ENCODE measurements at regions not wholly inside any gene's neighbourhood (a gene's known extent, or its start where the extent isn't known, plus 50 kb on each side); places are given as distances from the start of the nearest gene placed in this dataset.
"Not testable (repeated sequence)": the region's sequence is repeated elsewhere in the genome, so short reads cannot be mapped to it uniquely, and the experiment has no call there.

DNA sequence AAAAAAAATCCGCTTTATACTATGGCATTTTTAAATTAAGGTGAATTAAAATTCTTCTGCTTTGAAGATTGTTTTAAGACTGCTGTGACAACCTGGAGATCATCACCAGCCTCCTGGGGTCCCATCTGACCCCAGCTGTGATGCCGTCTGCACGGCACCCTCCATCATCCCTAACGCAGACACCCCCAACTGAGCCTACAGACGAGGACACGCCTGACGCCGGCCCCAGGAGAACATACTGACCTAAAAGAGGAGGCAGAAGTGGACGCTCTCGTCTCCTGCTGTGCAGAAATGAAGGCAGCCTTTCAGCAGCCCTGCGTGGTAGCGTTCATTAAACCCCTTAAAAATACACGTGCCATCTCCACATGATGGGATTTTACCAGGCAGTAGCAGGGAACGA, 125.6 kb upstream of the PPP1R26 start:
- DNase-seq (ENCODE audit: low read depth, low spot score): no peak

DNA sequence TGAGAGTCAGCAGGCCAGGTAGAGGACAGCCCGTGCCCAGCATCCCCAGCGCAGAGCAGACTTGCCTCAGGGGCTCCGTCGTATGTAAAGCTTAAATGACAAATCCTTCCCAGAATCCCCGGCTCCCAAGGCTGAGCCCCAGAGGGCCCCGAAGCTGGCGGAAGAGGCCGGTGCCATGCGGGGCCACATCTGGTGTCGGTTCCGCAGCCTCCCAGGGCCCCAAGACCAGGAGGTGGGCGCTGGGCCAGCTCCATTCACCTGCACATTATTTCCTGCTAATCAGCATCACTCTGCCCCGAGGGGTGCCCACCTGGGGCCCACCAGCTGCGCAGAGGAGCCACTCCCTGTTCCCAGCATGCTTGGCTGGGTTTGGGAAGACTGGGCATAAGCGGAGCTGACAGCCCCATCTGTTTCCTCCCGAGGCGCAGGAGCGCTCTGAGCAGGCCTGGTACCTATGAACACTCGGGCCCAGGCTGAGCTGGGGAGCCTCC, 124.0 kb upstream of the PPP1R26 start:
- no peak for DNase-seq (ENCODE audit: low read depth, low spot score)

DNA sequence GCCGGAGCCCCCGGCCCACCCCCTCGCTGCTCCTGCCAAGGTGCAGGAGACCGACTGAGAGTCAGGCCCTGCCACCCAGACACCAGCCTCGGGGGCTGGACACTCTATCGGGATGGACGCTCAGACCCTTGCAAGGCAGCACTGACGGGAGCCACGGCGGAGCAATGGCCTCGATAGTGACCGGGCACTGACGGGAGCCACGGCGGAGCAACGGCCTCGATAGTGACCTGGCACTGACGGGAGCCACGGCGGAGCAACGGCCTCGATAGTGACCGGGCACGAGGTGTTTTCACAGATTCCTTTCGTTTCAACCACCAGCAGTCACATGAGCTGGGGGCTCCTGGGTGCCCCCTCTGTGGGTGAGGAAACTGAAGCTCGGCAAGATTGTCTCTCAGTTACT, 123.6 kb upstream of the PPP1R26 start:
- DNase-seq (ENCODE audit: low read depth, low spot score): no peak

DNA sequence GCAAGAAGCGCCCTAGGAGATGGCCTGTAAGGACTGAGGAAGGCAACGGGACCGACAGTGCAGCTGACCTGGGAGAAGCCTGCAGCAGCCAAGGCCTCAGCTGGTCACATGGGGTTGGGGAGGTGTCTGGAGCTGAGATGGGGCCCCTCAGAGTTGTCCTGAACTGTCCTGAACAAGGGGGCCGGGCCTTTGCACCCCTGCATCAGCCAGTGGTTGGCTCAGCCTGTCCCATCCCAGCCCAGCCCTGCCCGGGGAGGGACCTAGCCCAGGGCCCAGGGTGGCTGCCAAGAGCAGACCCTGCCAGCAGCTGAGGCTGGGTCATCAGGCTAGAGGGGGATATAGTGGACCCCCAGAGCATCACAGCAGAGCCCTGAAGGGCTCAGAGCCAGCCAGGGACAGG, 122.8 kb upstream of the PPP1R26 start:
- DNase-seq (ENCODE audit: low read depth, low spot score): no peak

DNA sequence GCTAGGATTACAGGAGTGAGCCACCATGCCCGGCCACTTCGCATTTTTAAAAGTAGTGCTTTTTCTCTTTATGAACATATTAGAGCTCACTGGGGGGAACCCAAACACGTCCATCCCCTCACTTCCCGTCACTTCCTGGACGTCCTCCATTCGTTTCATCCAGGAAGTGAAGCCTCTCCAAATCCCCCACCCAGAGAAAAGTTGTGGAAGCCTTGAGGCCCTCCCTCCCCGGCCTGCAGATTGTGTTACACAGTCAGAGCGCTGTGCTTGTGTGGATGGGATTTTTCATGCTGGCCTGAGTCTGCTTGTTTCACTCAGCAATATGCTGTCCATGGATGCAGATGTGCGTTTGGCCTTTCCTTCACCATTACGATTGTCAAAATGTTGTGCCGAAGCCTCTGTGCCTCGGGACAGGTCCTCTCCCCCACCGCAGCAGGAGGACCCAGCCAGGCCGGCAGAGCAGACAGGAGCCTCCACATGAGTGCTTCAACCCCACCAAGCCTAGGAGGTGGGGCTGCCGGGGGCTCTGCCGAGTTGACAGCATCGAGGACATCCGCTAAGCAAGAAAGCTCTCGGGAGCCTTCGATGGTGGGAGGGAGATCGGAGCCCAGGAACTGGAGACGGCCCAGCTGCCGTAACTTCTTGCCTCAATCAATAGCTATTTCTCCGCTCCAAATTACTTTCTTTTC, 121.6 kb upstream of the PPP1R26 start:
- no peak for DNase-seq (ENCODE audit: low read depth, low spot score)

DNA sequence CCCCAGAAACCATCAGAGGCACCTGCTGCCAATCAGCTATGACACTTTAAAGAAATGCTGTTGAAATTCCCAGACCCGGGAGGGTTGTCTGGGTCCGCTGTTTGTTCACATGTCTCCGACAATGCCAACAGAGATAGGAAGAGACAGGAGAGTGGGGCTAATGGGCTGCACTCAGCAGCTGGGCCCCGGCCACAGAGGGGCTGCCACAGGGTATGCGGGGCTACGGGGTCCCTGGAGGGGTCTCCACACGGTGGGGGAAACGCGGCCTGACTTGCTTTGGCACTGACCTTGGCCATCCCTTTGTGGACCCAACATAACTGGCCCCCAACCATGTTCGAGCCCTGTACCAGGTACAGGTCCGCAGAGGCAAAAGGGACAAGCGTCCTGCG, 121.0 kb upstream of the PPP1R26 start:
- DNase-seq (ENCODE audit: low read depth, low spot score): no peak

DNA sequence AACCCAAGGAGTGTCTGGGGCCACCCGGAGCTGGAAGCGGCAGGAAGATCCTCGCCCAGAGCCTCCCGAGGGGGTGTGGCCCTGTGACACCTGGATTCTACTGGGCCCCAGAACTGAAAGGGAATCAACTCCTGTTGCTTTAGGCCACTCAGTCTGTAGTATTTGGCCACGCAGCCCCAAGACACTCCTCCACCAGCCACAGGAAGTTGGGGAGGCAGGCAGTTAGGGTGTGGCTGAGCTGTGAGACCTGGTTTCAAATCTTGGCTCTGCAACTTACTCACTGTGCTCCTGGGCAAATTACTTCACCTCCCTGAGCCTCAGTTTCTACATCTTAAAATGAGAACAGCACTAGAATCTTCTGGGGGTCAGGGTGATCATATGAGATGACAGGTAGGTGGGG, 119.8 kb upstream of the PPP1R26 start:
- no peak for DNase-seq (ENCODE audit: low read depth, low spot score)

DNA sequence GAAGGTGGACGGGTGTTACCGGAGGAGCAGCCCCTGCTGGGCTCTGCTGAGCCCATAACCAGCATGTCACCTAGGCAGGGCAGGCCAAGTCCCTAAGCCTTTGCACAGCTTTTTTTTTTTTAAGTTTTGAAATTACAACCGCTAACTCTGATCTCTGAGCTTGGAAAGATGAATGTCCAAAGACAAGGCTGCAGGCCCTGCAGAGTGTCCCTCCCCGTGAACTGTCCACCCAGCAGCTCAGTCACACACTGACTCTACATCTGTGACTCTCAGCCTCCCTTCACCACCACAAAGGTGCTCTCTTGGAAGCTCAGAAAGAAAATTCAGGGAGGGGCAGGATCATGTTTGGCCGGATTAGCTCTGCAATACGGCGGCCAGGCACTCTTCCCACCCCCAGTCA, 119.0 kb upstream of the PPP1R26 start:
- no peak for DNase-seq (ENCODE audit: low read depth, low spot score)

DNA sequence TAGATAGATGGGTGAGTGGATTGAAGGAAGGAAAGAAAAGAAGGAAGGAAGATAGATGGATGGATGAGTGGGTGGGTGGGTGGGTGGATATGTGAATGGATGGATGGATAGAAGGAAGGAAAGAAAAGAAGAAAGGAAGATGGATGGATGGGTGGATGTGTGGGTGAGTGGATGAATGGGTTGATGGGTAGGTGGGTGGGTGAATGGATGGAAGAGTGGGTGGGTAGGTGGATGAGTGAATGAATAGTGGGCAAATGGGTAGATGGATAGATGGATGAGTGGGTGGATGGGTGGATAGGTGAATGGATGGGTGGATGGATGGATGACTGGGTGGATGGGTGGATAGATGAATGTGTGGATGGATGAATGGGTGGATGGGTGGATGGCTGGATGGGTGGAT, 117.9 kb upstream of the PPP1R26 start:
- DNase-seq (ENCODE audit: low read depth, low spot score): not testable (repeated sequence)

DNA sequence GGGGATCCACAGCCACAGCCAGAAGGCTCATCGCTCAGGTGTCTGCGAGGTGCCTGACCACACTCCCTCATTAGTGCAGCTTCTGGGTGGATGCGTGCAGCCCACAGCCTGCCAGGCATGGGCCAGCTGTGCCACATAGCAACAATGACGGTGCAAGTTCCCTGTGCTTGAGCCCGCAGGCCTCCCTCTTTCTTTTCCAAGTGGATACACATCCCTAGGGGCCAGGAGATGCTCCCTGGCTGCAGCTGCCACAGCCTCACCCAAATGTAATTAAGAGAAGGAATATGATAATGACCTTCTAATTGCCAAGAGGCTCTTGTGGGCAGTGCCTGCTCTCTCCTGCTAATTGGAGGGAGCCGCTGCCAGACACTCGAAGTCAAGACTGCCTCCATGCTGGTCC, 116.0 kb upstream of the PPP1R26 start:
- DNase-seq (ENCODE audit: low read depth, low spot score): no peak

DNA sequence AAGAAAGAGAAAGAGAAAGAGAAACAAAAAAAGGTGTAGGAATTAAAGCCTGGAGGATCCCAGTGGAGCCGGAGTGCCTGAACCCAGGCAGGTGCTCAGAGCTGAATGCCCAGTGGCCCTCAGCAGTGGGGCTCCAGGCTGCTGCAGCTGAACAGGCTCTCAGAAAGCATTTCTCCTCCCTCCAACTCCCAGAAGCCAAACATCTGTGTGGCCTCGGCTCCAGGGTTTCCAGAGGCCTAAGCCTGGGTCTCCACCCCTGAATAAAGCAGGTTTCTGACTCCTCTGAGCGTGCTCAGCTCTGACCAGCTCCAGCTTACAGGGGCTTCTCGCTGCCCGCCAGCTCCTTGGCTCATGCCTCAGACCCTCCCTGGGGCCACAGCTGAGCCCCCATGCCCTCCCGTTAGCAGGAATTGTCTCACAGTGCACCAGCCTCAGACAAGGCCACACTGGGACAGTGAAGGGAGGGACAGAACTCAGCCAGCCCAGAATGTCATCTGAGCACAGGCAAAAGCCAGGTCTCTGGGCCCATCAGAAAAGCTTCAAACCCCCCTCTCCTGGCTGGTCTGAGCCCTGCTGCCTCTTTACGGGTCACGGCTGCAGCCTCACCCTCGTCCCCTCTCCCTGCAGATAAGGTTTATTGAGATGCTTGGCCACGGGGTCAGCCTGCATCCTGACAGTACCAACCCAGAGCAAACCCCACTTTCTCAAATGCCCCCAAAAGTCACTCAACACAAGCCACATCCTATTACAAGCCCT, 114.4 kb upstream of the PPP1R26 start:
- DNase-seq (ENCODE audit: low read depth, low spot score): no peak

DNA sequence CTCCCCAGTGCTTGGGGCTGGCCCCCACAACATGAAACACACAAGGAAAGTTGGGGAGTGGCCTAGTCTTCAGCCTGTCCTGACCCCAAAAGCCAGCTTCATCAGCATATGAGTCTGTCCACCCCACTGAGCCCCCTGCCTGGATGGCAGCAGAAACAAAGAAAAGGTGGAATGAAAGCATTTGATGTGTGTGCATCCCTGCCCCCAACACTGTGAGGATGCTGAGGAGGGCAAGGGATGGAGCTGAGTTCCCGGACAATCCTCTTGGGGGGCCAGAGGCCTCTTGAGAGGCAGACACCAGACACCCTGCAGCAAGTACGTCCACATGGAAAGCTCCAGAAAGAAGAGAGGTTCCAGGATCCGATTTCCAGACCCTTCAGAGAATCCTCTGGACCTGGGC, 113.5 kb upstream of the PPP1R26 start:
- no peak for DNase-seq (ENCODE audit: low read depth, low spot score)

DNA sequence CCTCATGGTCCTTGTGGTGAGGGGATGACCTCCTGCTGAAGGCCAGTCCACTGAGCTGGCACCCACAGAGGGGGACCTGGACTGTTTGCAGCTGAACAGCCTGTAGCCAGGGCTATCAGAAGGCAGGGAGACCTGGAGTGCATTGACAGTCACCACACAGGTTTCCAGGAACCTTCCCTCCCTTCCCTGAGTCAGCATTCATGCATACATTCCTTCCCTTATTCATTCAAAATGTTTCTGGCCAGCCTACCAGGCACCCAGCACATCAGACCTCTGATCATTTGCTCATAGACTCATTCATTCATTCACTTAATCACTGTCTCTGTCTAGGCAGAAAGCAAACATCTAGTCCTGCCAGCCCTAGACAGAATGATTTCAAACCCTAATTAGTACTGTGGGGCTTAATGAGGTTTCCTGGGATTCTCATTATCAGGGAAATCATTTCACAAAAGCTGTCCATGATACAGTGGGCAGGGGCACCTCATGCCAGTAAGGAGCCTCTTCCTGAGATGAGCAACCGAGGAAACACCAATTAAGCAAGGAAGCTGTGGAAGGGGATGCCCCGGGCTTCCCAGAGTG, 110.1 kb upstream of the PPP1R26 start:
- DNase-seq (ENCODE audit: low read depth, low spot score): peak; percentile 22

DNA sequence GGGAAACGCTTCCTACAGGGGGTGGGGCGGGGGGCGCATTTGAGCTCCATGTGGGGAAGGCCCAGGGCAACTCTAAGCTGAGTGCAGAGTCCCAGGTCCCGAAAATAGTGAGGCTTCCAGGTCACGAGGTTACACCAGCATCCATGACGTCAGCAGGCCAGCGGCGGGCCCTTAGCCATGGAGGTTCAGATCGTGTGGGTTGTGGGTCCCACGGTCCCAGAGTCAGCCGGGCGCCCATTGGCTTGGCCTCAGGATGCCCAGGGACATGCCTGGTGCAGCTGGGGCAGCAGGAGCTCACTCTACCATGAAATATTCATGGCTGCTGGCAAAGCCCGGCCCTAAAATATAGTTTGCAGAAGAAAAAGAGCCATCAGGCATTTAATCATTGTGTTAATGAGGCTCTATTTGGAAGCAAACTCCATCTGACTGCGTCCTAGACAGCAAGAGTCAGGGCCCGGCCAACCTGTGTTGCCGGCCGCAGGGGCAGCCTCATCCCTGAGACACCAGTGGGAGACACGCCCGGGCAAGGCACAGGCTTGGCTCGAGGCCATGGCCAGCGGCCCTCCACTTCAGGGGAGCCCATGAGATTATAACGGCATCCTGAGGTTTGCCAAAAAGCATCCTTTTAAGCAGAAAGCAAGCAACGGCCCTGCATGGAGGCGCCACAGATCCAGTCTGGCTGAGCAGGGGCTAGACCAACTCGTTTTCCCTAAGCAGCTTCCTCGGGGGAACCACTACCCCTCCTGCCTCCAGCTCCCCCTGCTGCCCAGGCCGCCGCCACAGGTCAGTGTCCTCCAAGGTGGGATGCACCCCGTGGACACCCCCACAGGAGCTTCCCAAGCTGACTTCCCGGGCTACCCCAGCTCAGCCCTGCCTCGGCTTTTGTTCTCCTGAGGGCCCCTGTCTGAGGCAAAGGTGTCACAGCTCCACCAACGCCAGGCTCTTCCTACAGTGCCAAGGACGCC, 108.9 kb upstream of the PPP1R26 start:
- DNase-seq (ENCODE audit: low read depth, low spot score): no peak

DNA sequence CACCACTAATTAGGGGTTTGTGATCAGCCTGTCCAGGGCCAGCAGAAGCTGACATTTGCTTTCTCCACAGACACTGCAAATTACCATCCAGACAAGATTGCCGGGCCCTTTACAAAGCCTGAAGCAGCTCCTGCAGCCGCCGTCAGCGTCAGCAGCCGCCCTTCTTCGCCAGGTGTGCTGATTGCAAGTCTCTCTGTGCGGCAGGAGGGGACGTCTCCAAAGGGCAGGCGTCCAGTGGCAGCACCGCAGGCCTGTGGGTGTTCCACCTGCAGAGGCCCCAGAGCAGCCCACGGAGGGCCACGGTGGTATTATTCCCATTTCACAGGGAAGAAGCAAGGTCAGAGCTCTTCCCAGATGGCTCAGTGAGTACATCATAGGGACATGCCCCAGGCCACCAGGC, 108.0 kb upstream of the PPP1R26 start:
- no peak for DNase-seq (ENCODE audit: low read depth, low spot score)

DNA sequence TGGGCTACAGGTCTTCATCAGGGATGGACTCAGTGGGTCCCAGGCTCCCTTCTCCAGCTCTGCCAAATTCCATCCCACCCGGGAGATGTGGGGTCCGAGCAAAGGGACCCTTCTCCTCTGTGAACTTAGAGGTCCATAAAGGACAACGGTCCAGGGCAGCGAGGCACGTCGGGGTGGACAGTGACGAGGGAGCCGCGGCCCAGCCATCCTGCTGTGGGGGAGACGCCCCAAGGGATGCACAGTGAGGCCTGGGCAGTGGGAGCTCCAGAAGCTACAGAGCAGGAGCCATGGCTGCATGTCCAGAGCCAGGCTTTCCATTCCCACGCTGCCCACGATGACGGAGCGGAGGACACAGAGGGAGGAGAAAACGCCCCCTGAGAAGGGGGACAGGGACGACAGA, 107.5 kb upstream of the PPP1R26 start:
- no peak for DNase-seq (ENCODE audit: low read depth, low spot score)

DNA sequence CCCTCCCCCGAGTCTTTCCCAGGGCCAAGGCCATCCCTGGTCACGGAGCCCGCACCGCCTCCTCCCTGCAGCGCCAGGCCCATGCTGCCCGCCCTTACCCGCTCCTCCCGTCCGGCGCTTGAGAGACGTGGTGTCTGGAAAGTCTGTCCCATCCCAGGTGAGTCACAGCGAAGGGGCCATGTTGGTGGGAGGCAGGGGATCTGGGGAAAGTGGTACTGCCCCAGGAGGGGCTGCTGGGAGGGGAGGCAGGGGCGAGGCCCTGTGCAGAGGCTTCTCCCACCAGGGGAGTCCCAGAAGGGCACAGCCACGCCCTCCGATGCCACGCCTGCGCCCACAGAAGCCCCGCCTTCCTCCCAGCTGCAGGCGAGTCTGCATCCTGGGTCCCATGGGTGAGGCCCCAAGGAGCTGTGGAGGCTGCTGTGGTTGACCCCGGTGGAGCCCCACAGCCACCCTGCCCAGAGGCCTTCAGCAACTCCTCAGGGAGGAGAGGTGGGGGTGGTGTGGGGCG, 107.0 kb upstream of the PPP1R26 start:
- DNase-seq (ENCODE audit: low read depth, low spot score): no peak

DNA sequence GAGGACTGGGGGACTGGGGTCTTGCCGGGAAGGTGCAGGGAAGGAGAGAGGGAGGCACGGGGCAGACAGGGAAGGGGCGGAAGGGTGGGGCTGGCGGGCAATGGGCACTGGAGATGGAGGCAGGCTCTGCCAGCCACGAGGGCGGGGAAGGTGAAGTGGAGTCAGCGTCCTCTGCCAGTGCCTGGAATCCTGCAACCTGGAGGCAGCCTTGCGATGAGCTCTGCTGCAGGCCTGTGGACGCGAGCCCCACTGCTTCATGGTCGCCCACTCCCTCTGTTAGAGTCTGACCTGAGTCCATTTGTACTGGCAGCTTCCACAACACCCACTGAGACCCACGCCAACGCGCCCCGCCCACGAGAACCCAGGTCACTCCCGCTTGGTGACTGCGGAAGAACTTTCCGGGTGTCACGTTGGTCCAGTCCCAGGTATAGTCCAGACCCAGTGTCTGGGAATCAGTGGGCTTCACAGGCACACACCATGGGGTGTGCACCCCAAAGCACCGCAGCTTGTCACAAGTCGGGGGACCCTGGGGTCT, 106.4 kb upstream of the PPP1R26 start:
- DNase-seq (ENCODE audit: low read depth, low spot score): no peak

DNA sequence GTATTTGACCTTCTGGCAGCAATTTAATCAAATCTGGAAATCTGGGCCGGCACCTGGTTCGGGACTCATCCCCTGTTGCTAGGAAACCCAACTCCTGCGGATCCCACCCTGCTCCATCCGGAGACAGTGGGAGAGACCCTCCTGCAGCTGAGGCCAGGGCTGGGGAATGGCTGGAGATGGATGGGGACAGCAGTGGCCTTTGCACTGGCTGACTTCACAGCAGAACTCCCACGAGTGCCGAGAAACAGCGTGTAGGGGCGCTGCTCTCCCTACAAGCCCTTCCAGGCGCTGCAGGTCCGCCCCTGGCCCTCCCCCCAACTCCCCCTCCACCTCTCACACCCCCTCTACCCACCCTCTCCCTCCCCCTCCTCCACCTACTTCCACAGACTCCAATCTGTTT, 105.8 kb upstream of the PPP1R26 start:
- DNase-seq (ENCODE audit: low read depth, low spot score): no peak

DNA sequence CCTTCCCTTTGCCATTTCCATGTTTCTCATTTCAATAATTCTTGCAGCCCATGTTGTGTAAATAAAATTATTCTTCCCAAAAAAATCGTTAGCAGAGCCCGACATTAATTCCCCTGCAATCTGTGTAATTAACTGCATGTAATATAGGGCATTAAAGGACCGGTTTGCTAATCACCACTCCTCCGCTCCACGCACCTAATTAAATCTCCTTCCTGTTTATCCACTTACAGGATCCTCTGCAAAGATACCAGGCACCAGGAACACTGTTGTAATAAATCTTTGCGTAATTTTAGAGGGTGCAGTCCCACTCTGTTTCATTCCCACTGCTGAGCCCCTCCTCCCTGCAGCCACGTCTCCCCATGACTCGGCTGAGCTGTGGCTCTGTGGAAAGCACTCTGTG, 105.0 kb upstream of the PPP1R26 start:
- no peak for DNase-seq (ENCODE audit: low read depth, low spot score)

DNA sequence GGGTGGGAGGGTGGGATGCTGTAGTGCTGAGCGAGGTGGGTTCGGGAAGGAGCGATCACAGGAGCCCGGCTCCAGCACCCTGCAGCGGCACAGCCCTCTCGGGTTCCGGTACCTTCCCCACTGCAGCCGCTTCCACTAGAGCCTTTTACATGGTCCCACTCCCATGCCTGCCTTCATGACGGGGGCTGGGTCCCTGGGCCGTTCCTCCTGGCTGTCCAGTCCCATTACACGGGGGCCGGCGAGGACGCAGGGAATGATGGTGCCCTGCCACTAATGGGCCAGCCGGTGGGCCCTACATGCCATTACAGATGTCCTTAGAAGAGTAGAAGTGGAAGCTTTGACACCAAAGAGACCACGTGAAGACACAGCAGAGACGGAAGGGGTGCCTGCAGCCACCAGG, 104.6 kb upstream of the PPP1R26 start:
- no peak for DNase-seq (ENCODE audit: low read depth, low spot score)
